GM12891 (cell line): ENCODE measurements at regions not wholly inside any gene's neighbourhood (a gene's known extent, or its start where the extent isn't known, plus 50 kb on each side); places are given as distances from the start of the nearest gene placed in this dataset.

Experiments
- PAX5 ChIP-seq: IDR thresholded peaks from 2 replicates; pipeline ENCODE4 v1.6.1; 2011; ENCODE audit warnings: low read length, moderate library complexity, mild to moderate bottlenecking; ENCODE audit not compliant: insufficient read depth, severe bottlenecking
- POLR2A ChIP-seq: IDR thresholded peaks from 2 replicates; pipeline ENCODE4 v1.6.1; 2011; ENCODE audit warnings: low read depth, low read length, control low read depth
- POLR2AphosphoS5 ChIP-seq: IDR thresholded peaks from 2 replicates; pipeline ENCODE4 v1.6.1; 2011; ENCODE audit warnings: low read depth, low read length, control low read depth
- POU2F2 ChIP-seq: IDR thresholded peaks from 2 replicates; pipeline ENCODE4 v1.6.1; 2011; ENCODE audit warnings: low read depth, mild to moderate bottlenecking, control low read depth, low read length, moderate library complexity
- SPI1 ChIP-seq: IDR thresholded peaks from 2 replicates; pipeline ENCODE4 v1.6.1; 2011; ENCODE audit warnings: low read depth, low read length, control low read depth
- TAF1 ChIP-seq: IDR thresholded peaks from 2 replicates; pipeline ENCODE4 v1.6.1; 2011; ENCODE audit warnings: low read depth, low read length, control low read depth

- no peak for TF ChIP-seq TAF1
- no peak for TF ChIP-seq POLR2A
- TF ChIP-seq POLR2AphosphoS5, result no peak
- TF ChIP-seq POU2F2, result no peak
- no peak for TF ChIP-seq SPI1
- TF ChIP-seq PAX5, result no peak
Observed at GRCh38 chr6:16001158-16001557, 127.7 kb upstream of the MYLIP start.
